GM19328 (cell line): ENCODE measurements at regions not wholly inside any gene's neighbourhood (a gene's known extent, or its start where the extent isn't known, plus 50 kb on each side); places are given as distances from the start of the nearest gene placed in this dataset.

Source experiments
- ATAC-seq: cut with Tn5 transposase; IDR thresholded peaks from one replicate; pipeline ENCODE4 v1.9.1; 2021; ENCODE audit warnings: mild to moderate bottlenecking, moderate library complexity; ENCODE audit not compliant: unreplicated experiment

DNA sequence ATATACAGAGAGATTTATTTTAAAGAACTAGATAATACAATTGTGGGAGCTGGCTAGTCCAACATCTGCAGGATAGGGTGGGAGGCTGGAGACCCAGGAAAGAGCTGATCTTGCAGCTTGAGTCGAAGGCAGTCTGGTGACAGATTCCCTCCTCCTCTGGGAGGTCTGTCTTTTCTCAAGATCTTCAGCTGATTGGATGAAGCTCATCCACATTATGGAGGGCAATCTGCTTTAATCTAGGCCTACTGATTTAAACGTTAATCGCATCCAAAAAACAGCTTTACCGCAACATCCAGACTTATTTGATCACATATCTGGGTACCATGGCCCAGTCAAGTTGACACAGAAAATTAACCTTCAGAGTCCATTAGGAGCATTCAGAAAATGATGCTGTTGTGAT, 168.1 kb downstream of the ATPSCKMT start:
- ATAC-seq: no peak

DNA sequence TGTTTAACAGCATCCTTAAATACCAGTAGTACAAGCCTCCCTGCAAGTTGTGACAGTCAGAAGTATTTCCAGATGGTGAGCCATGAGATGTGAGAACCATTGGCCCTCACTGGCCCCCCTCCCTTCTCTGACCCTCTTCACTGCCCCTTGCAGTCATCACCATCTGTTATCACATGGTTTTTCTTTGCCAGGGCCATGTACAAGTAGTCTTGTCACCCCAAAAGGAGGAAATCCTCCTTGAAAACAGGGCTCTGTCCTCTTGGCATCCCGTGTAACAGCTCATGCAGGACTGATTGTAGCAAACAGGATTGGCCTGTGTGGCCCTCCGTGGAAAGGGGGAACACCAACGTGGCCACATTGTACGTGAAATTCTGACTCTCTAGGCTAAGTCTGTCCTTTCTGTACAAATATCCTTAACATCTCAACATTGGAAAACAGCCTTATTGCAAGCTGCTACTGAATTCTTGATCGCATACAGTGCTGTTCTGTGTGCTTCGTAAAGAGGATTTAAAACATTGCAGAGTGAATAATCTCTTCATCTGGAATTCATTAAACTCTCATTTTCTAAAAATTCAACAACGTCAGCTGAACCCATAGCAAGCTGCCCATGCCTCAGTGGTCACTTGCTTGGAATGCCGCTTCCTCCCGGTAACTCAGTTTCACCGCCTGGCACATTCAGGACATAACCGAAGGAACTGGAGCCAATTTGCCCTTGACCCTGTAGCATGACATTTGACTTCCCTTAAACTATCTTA, 171.7 kb downstream of the ATPSCKMT start:
- no peak for ATAC-seq

DNA sequence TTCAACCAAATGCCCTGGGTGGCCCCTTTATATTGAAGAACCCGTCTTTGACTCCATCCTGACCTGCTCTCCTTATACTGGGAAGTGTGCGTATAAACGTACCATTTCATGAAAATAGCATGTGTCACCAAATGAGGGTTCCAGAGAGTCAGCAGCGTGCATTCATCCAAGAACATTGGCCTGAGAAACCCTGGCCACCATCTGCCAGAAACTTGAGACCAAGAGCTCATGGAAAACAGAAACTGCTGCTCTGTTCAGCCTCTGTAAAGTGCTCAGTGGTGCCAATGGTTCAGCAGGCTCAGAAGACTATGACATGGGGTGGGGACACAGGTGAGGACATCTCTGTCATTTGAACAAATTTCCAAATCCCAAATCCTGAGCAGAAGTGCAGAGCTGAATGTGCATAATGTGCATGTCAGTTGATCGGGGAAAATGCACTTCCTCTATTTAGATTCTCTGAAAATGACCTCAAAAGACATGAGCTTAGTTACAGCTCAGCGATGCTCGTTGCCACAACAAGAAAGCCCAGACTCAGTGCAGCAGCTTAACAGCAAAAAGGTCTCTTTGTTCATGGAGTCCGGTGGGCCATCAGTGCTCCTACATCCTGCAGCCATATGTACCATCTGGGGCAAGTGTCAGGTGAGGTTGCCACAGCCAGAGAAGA, 176.1 kb downstream of the ATPSCKMT start:
- no peak for ATAC-seq

DNA sequence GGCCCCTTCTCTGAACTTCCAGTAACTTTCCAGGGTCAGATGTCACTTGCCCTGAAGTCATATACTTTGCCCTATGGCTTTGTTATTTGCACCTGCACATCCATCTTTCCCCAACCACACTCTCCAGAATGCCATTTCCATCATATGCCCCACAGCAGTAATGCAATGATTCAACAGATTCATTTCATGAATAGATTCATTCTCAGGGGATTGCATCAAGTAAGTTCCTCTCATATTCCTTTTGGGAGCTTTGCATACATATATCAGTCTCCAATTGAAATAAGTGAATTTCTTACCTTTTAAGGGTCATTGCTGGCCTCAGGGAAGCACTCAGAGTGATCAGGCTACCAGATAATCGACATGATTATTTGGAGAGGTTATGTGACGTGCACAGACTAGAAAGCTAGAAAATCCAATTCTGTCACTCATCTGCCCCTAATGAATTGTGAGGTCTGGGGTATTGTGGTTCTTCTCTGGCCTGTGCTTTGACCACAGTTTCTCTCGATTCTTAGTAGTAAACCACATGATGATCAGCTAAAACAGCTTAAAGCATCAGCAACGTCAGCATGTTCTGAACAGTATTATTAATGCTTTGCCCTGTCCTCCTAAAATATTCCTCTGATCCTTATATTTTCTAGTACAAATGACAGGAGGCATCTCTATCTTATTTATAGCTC, 179.9 kb downstream of the ATPSCKMT start:
- no peak for ATAC-seq

DNA sequence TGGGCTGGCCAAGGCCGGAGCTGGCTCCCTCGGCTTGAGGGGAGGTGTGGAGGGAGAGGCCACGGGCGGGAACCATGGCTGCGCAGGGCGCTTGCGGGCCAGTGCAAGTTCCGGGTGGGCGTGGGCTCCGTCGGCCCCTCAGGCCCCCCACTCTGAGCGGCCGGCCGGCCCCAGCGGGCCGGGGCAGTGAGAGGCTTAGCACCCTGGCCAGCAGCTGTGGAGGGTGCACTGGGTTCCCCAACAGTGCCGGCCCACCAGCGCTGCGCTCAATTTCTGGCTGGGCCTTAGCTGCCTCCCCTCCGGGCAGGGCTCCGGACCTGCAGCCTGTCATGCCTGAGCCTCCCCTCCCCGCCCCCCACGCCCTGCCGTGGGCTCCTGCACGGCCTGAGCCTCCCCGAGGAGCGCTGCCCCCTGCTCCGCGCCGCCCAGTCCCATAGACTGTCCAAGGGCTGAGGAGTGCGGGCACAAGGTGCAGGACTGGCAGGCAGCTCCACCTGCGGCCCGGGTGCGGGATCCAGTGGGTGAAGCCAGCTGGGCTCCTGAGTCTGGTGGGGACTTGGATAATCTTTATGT, 184.2 kb downstream of the ATPSCKMT start:
- no peak for ATAC-seq

DNA sequence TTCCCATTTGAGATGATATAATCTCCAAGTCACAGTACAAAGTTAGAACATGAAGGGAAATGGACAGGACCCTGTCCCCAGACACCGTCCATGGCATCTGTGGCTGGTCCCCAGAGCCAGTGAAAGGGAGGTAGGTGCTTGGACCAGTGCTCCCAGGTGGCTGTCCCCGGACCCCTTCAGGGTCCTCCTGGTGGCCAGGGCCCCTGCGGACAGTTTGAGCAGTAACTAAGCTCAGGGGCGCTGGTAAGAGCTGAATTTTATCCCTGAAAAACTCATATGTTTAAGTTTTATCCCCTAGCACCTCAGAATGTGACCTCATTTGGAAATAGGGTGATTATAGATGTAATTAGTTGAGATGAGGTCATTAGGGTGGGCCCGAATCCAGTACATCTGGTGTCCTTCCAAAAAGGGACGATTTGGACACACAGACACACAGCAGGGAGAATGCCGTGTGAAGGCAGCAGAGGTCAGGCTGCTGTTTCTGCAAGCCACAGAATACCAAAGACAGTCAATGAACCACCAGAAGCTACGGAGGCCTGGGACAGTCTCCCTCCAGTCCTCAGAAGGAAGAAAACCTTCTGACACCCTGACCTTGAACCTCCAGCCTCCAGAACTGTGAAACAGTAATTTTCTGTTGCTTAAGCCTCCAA, 185.0 kb downstream of the ATPSCKMT start:
- no peak for ATAC-seq

DNA sequence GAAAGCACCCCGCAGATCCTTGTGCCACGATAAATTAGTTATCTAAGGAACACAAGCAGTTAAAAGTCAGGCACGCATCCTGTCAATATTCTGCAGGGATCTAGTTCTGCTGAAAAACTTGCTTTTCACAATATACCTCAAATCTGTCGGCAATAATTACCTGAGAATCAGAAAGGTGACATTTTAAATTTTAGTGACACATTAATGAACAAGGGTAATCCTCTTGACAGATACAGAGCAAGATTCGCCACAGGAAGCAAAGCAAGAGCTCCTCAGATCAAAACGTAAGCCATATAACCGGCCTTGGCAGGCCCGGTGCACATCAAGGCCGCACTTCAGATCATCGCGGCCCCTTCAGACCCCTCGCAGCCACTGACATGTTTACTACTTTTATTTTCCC, 185.7 kb downstream of the ATPSCKMT start:
- ATAC-seq: no peak

DNA sequence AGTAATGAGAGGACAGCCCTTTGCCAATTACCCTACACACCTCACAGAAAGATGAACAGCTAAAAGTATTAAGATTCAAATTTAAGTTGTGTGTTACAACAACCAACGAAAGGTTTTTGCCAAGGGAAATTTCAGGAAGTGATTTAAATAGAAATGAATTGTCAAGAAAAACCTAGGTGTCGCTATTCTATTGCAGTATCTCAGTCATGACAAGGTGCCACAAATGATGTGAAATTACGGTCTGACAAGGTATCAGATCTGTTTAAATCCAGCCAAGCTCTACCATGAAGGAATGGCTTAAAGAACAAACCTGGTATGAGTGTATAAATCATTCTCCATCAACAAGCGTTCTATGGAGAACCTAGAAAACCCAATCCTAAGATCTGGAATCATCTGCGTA, 189.7 kb downstream of the ATPSCKMT start:
- no peak for ATAC-seq

DNA sequence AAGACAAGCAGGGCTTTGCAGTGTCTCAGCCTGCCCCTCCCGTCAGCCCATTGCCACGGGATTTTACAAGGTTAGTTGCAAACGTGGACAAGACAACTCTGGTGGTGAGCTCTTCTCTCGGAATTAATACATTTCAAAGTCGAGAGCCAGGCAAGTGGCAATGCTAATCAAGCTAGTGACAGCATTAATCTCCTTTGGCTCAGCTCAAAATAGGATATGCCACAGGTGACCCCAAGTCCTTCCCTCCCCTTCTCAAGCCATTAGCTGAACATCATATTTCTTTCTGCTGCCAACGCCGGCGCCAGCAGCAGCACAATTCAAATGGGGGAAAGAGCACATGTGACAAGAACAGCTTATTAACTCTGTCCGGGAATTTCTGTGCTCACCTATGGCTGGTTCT, 190.1 kb downstream of the ATPSCKMT start:
- no peak for ATAC-seq

DNA sequence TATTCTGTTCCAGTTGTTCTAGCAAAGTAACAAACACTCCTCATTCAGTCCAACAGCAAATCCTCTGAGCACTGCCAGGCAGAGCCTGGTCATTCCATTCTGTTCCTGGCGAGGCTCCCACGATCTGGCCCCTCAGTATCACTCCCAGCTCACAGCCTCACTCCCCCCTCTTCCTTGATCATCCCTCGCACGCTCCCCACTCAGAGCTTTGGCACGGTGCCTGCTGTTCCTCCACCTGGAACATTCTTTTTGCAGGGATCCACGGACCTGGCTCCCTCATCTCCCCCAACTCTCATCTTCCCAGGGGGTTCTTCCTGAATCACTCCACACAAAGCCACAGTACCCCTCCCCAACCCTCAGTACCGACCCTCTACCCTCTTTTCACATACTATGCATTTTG, 192.3 kb downstream of the ATPSCKMT start:
- no peak for ATAC-seq

DNA sequence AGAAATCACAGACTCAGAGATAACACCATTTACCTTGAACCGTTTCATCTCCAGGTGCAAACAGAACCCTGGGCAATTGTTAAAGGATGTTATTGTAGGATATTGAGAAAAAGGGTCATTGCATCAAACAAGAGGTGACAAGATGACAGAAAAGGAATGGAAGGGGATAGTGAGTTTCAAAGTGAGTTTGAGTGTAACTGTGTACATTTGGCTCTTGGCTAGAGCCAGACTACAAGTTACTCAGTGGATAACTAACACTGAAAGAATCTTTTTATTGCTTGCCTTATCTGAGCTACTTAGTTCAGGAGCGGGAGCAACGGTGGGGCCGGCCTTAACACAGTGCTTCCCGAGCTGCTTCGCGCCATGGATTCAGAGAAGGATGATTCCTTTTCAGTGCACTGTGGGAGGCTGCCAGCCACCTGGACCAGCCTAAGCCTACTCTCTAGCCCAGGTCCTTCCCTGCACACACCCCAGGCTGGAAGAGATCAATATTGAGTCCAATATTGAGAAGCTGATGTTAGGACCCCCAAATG, 193.4 kb downstream of the ATPSCKMT start:
- ATAC-seq: no peak

DNA sequence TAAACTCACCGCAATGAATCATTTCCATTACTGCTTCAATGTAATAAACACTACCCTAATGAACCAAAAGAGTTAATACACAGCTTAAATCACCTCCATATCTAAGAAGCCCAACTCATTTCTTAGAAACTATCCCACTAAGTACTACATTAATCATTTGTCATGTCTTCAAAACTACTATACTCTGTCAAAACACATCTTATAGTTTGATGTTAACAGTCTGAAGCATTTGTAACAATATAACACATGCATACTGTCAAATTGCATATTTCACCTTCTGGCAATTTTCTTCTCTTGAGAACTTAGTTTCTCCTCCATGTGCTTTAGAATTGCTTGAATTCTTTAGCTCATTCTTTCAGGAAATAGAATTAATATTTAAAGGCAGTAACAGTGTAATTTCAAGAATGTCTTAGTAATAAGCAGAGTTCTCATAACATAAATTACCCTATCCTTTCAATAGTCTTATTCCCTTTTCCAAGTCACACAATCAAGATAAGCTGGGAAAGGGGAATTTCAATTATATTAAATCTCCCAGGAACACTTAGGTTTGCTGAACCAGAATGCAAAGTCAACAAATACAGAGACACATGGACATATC, 199.7 kb downstream of the ATPSCKMT start:
- ATAC-seq: no peak

DNA sequence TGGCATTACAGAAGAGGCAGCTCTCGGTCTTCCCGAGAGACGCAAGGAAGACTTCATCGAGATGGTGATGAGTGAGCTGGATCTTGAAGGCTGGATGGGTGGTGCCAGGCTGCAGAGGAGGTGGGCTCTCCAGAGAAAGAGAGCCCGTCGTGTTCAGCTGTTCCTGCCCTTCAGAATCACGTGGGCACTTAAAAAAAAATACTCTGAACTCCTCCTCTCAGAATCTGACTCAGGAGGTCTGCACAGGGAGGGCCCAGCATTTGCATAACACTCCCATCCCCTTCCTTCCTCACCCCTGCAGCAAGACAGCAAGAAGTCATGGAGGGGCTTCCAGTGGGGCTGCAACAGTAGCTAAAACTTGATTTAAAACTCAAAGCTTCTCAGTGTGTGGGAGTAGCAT, 203.0 kb downstream of the ATPSCKMT start:
- no peak for ATAC-seq

DNA sequence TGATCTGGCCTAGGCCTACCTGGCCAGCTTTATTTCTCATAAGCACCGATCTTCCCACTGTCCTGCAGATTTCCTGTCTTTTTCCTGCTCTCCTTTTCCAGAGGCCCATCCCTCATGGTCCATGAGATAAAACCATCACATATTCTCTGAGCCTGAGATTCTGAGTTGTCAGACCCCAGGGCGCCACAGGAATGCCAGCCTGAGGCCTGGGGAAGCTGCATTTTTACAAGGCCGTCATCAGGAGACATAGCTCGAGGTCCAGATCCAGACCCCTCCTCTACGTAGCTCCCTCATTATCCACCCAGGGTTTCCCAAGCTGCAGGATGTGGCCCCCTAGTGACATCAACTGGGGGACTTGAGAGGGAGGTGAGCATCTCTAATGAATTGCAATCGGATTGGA, 204.3 kb downstream of the ATPSCKMT start:
- ATAC-seq: no peak

DNA sequence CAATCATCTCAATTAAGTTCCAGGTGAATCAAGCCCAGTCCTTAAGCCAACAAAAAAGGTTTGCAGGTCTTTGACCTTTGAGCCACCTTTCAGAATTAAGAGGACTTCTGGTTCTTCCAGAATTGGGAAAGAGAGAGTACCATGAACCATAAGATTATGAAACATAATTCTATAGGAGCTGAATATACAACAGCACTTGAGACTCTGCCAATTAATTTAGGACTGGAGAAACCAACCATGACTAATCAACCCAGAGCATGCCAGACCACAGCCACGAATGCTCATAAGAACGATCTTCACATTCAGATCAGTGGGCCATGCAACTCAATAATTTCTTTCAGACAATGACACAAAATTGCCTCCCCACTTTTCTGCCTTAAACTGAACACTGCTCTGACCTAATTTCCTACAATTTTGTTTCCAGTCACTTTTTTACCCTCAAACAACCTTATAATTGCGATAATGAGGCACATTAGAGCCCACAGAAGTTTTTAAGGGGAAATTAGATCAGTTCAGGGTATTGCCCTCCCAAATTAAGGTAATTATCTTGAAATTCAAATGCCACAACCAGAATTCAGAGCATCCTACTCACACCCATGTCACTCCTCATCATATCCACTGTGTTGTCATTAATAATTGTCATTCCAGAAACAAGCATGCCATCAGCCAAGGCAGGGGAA, 213.4 kb downstream of the ATPSCKMT start:
- no peak for ATAC-seq

DNA sequence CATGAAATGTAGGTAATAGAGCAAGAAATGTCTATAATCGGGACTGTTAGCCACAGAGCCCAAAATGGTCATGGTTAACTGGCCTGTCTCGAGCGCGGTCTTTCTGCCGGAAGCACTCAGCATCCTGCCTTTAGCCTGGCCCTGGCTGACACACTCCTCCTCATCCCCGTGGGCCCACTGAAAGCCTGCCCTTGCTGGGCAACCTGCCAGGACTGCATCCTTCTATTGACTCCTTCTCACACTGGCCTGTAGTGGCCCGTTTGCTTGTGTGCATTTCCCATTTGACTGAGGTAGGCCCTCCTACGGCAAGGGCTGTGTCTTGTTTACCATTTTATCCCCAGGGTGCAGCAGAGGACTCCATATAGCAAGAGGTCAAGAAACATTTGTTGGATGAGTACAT, 215.7 kb downstream of the ATPSCKMT start:
- ATAC-seq: no peak

DNA sequence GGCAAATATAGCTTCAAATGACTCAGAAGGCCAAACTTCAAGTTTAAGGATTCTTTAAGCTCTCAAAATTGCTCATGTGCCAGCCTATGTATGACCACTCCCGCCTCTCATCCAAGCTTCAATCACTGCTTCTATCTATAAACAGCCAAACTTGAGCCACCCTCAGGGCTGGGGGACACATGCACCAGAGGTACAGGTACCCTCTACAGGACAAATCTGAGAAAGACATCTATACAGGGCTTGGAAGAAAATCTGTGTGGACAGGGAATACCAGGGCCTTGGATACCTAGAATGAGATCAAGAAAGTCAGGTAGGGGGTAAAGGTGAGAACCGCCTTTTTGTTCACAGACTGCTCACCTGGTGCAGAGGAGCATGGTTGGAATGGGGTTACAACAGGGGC, 217.9 kb downstream of the ATPSCKMT start:
- no peak for ATAC-seq

DNA sequence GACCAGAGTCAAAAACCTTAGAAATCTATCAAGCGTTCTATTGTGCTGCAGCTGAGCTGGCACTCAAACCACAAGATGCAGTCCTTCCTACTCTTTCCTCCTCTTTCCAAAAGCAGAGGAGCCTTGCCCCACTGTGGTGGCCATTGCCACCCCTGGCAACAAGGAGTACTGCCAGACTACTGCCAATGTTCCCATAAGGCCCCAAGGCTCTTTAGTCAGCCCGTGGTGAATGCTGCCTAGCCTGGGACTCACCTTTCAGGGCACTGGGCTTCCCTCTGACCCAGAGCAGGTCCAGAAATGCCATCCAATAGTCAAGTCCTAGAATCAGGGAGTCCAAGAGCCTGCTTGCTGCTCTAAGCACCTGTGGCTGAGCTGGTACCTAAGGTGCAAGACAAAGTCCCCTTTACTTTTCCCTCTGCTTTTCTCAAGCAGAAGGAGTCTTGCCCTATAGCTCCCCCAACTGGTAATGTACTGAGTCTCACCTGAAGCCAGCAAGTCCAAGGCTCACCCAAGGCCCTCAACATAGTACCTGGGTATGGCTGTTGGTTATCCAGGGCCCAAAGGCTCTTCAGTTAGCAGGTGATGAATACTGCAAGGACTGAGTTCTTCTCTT, 219.4 kb downstream of the ATPSCKMT start:
- ATAC-seq: no peak

DNA sequence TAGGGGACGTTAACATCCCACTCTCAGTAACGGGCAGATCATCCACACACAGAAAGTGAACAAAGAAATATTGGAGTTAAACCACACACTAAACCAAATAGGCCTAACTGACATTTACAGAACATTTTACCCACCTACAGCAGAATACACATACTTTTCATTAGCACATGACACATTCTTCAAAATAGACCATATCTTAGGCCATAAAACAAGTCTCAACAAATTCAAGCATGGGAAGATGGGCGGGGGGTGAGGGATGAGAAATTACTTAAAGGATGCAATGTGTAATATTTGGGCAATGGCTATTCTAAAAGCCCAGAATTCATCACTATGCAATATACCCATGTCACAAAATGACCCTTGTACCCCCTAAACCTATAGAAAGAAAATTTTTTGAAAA, 226.2 kb downstream of the ATPSCKMT start:
- no peak for ATAC-seq

DNA sequence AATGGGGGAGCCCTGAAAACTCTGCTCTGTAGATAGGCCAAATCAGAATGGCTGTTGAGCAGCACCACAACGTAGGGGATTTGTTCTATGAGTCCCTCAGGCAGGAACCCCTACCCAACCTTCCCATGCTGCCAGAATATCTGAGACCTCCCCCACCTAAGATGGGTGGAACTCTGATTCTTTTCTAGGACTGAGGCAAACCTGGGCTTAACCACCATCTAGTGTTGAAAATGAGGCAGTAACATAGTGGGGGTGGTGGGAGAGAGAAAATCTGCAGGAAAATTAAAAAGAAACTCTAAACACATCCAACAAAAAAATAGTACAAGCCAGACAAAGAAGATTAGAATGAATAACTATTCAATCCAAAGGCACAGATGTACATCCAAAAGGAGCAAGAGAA, 228.4 kb downstream of the ATPSCKMT start:
- no peak for ATAC-seq
